Erythroblast (primary cell): ENCODE measurements at regions not wholly inside any gene's neighbourhood (a gene's known extent, or its start where the extent isn't known, plus 50 kb on each side); places are given as distances from the start of the nearest gene placed in this dataset.

ENCODE experiments used
- GATA1 ChIP-seq: IDR thresholded peaks from 2 replicates; pipeline ENCODE4 v1.6.1; 2011; ENCODE audit warnings: low read depth, mild to moderate bottlenecking, control low read depth, low read length, moderate library complexity
- POLR2A ChIP-seq: IDR thresholded peaks from 2 replicates; pipeline ENCODE4 v1.6.1; 2011; ENCODE audit warnings: mild to moderate bottlenecking, low read length

GRCh38 chr3:30984855-30985749 lies 90.6 kb upstream of the GADL1 start:
- TF ChIP-seq POLR2A (no peak), GATA1 (no peak)
